ENCODE measurements at regions not wholly inside any gene's neighbourhood (a gene's known extent, or its start where the extent isn't known, plus 50 kb on each side); places are given as distances from the start of the nearest gene placed in this dataset.
"Not testable (repeated sequence)": the region's sequence is repeated elsewhere in the genome, so short reads cannot be mapped to it uniquely, and the experiment has no call there.

DNA sequence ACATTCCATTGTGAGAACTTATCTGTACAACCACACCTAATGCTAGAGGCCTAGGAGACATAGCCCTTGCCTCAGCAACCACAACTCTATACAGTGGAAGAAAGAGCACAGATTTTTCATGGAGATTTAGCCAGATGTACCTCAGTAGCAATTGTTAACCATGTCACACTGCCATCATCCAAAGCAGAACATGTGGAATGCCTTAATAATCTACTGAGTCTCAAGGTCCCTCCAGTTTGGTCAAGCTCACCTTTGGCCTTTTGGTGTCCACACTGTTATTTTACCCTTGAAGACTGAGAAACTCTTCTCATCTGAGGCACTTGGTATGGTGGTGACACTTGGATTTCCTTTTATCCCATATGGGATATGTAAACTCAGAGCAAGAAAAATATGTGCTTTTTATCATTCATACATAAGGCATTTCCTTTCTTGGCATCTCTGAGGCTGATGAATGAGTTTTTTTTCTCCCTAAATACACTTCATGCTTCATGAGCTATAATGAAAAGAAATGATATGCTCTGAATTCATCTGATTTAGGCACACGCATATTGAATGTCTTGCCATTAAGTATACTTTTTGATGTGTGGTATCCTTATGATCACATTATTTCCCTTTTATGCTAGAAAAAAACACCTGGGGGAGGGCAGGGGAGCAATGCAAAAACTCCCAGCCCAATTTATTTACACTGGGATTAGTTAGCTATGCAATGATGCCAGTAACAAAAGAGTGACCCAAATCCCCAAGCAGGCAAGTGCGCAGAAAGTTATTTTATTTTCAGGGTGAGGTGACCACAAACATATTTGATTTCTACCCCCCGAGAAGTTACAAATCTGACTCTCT lies 63.3 kb upstream of the ME3 start:
- no peaks in the 10 kb centered on the region for H3K4me1 ChIP-seq (ENCODE audit: control insufficient read depth, insufficient read depth, low read length)
- H3K4me3 ChIP-seq (ENCODE audit: low read depth, low read length): no peak overlapping the region
- no peaks in the 10 kb centered on the region for H3K9me3 ChIP-seq (ENCODE audit: control insufficient read depth, insufficient read depth, low read depth, low read length)
- no peaks in the 10 kb centered on the region for H3K36me3 ChIP-seq (ENCODE audit: control insufficient read depth in 2 of 2, insufficient read depth in 1 of 2, low read length in 2 of 2)
- no peak overlapping the region for H3K27ac ChIP-seq (ENCODE audit: extremely low read depth, low read depth, low read length)
- ChIA-PET CTCF (interaction anchor here (0.6 to 0.7 kb wide), 2 partner anchors 46 to 128 kb away, joined by 3 read pairs; no protein-coding TSS in a partner anchor), POLR2A (no interaction called here)
- TF ChIP-seq, protein P1, sequence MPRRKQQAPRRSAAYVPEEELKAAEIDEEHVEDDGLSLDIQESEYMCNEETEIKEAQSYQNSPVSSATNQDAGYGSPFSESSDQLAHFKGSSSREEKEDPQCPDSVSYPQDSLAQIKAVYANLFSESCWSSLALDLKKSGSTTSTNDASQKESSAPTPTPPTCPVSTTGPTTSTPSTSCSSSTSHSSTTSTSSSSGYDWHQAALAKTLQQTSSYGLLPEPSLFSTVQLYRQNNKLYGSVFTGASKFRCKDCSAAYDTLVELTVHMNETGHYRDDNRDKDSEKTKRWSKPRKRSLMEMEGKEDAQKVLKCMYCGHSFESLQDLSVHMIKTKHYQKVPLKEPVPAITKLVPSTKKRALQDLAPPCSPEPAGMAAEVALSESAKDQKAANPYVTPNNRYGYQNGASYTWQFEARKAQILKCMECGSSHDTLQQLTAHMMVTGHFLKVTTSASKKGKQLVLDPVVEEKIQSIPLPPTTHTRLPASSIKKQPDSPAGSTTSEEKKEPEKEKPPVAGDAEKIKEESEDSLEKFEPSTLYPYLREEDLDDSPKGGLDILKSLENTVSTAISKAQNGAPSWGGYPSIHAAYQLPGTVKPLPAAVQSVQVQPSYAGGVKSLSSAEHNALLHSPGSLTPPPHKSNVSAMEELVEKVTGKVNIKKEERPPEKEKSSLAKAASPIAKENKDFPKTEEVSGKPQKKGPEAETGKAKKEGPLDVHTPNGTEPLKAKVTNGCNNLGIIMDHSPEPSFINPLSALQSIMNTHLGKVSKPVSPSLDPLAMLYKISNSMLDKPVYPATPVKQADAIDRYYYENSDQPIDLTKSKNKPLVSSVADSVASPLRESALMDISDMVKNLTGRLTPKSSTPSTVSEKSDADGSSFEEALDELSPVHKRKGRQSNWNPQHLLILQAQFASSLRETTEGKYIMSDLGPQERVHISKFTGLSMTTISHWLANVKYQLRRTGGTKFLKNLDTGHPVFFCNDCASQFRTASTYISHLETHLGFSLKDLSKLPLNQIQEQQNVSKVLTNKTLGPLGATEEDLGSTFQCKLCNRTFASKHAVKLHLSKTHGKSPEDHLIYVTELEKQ (tag by site-specific recombination; IDR thresholded peaks at IDR 0.05; ENCODE audit: borderline replicate concordance): no peak
- no peak for TF ChIP-seq TRIM28 (IDR thresholded peaks at IDR 0.05; ENCODE audit: borderline replicate concordance, low read length)
- no peak for TF ChIP-seq ZNF548 (tag by site-specific recombination; IDR thresholded peaks at IDR 0.05)
- TF ChIP-seq, protein P2, sequence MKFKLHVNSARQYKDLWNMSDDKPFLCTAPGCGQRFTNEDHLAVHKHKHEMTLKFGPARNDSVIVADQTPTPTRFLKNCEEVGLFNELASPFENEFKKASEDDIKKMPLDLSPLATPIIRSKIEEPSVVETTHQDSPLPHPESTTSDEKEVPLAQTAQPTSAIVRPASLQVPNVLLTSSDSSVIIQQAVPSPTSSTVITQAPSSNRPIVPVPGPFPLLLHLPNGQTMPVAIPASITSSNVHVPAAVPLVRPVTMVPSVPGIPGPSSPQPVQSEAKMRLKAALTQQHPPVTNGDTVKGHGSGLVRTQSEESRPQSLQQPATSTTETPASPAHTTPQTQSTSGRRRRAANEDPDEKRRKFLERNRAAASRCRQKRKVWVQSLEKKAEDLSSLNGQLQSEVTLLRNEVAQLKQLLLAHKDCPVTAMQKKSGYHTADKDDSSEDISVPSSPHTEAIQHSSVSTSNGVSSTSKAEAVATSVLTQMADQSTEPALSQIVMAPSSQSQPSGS (tag by site-specific recombination; IDR thresholded peaks at IDR 0.05; ENCODE audit: low read depth): no peak
- no peak for TF ChIP-seq ZNF221 (tag by site-specific recombination; IDR thresholded peaks at IDR 0.05; ENCODE audit: borderline replicate concordance)
- peak; percentile 92 for TF ChIP-seq GLIS1 (tag by site-specific recombination; IDR thresholded peaks at IDR 0.05)
- peak; percentile 57 for TF ChIP-seq FEZF1 (tag by site-specific recombination; IDR thresholded peaks at IDR 0.05)
- no peak for TF ChIP-seq ZNF112 (tag by site-specific recombination; IDR thresholded peaks at IDR 0.05)
- TF ChIP-seq ZNF146 (tag by site-specific recombination; IDR thresholded peaks at IDR 0.05): no peak
- peak; percentile 78 for TF ChIP-seq WT1 (tag by site-specific recombination; IDR thresholded peaks at IDR 0.05)
- TF ChIP-seq ZSCAN23 (tag by site-specific recombination; IDR thresholded peaks at IDR 0.05): no peak

DNA sequence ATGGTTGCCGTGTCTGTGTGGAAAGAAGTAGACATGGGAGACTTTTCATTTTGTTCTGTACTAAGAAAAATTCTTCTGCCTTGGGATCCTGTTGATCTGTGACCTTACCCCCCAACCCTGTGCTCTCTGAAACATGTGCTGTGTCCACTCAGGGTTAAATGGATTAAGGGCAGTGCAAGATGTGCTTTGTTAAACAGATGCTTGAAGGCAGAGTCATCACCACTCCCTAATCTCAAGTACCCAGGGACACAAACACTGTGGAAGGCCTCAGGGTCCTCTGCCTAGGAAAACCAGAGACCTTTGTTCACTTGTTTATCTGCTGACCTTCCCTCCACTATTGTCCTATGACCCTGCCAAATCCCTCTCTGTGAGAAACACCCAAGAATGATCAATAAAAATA lies 60.3 kb upstream of the ME3 start:
- H3K4me1 ChIP-seq (ENCODE audit: control insufficient read depth, insufficient read depth, low read length); H3K9me3 ChIP-seq (ENCODE audit: control insufficient read depth, insufficient read depth, low read depth, low read length); POLR2A ChIA-PET; H3K4me3 ChIP-seq (ENCODE audit: low read depth, low read length); H3K27ac ChIP-seq (ENCODE audit: extremely low read depth, low read depth, low read length); H3K36me3 ChIP-seq (ENCODE audit: control insufficient read depth in 2 of 2, insufficient read depth in 1 of 2, low read length in 2 of 2): not testable (repeated sequence)
- CTCF ChIA-PET: interaction anchor here (0.7 kb wide), 1 partner anchor 56 kb away, joined by 3 read pairs; no protein-coding TSS in a partner anchor

DNA sequence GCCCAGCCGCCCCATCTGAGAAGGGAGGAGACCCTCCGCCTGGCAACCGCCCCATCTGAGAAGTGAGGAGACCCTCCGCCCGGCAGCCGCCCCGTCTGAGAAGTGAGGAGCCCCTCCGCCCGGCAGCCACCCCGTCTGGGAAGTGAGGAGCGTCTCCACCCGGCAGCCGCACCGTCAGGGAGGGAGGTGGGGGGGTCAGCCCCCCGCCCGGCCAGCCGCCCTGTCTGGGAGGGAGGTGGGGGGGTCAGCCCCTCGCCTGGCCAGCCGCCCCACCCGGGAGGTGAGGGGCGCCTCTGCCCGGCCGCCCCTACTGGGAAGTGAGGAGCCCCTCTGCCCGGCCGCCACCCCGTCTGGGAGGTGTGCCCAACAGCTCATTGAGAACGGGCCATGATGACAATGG lies 59.9 kb upstream of the ME3 start:
- POLR2A ChIA-PET; H3K4me1 ChIP-seq (ENCODE audit: control insufficient read depth, insufficient read depth, low read length); H3K9me3 ChIP-seq (ENCODE audit: control insufficient read depth, insufficient read depth, low read depth, low read length); H3K27ac ChIP-seq (ENCODE audit: extremely low read depth, low read depth, low read length); H3K36me3 ChIP-seq (ENCODE audit: control insufficient read depth in 2 of 2, insufficient read depth in 1 of 2, low read length in 2 of 2); H3K4me3 ChIP-seq (ENCODE audit: low read depth, low read length); CTCF ChIA-PET: not testable (repeated sequence)

DNA sequence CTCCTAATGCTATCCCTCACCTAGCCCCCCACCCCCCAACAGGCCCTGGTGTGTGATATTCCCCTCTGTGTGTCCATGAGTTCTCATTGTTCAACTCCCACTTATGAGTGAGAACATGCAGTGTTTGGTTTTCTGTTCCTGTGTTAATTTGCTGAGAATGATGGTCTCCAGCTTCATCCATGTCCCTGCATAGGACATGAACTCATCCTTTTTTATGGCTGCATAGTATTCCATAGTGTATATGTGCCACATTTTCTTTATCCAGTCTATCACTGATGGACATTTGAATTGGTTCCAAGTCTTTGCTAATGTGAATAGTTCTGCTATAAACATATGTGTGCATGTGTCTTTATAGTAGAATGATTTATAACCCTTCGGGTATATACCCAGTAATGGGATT lies 57.2 kb upstream of the ME3 start:
- POLR2A ChIA-PET; H3K4me3 ChIP-seq (ENCODE audit: low read depth, low read length); H3K36me3 ChIP-seq (ENCODE audit: control insufficient read depth in 2 of 2, insufficient read depth in 1 of 2, low read length in 2 of 2); H3K4me1 ChIP-seq (ENCODE audit: control insufficient read depth, insufficient read depth, low read length); H3K9me3 ChIP-seq (ENCODE audit: control insufficient read depth, insufficient read depth, low read depth, low read length); H3K27ac ChIP-seq (ENCODE audit: extremely low read depth, low read depth, low read length): not testable (repeated sequence)
- CTCF ChIA-PET: interaction anchor here (0.6 kb wide), 1 partner anchor 261 kb away, joined by 3 read pairs; no protein-coding TSS in a partner anchor
- TF ChIP-seq ZNF146 (tag by site-specific recombination; IDR thresholded peaks at IDR 0.05): peak; percentile 86

Measured in HEK293 (cell line).